ENCODE measurements at regions not wholly inside any gene's neighbourhood (a gene's known extent, or its start where the extent isn't known, plus 50 kb on each side); places are given as distances from the start of the nearest gene placed in this dataset.

- no peak for TF ChIP-seq POLR2A (IDR thresholded peaks at IDR 0.05)
- no peak for TF ChIP-seq CTCF (IDR thresholded peaks at IDR 0.05)
Measured at GRCh38 chr10:60569681-60570080, 180.0 kb upstream of the ANK3 start.

All from adrenal gland (tissue), 5 donors.